ENCODE measurements at regions not wholly inside any gene's neighbourhood (a gene's known extent, or its start where the extent isn't known, plus 50 kb on each side); places are given as distances from the start of the nearest gene placed in this dataset.

DNA sequence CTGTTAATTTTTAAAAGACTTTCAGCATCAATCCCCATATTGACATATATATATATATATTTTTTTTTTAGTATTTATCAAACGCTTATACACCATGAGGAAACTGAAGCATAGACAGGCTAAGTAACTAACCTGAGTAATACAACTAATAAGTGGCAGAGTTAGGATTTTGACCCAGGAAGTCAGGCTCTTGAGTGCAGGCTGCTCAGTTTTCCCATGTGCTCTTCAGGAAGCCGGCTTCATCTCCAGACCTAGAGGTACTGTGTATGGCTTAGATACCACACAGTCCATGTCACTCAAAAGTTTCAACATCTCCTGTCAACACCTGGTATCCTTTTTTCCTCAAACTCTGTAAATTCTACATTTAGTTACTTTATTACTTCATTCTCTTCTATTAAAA is 841.7 kb upstream of the ACVR2A start:
- ATAC-seq = no peak
- intact Hi-C loops (cut with micrococcal nuclease; ENCODE audit: unreplicated experiment) (no loop called here), in situ Hi-C loops (cut with HindIII; ENCODE audit: low pct_unique_long_range_greater_than_20kb, low sequenced_read_pairs) (no loop called here)
- Histone ChIP-seq H3K27ac (ENCODE audit: low read length) (no peak overlapping the region), H3K4me1 (ENCODE audit: control insufficient read depth, insufficient read depth, low read length) (no peaks in the 10 kb centered on the region), H3K36me3 (ENCODE audit: control insufficient read depth, insufficient read depth, low read length) (no peaks in the 10 kb centered on the region), H3K4me3 (ENCODE audit: low read depth in 2 of 2, low read length in 2 of 2) (no peak overlapping the region), H3K9me3 (ENCODE audit: control insufficient read depth, insufficient read depth, low read depth, low read length) (no peaks in the 10 kb centered on the region), H3K27me3 (ENCODE audit: control insufficient read depth, insufficient read depth, low read length) (no peaks in the 10 kb centered on the region)
- BruUV-seq (replicated peaks) = no TSS peak
- ChIA-PET POLR2A (no interaction called here), CTCF (no interaction called here)
- TF ChIP-seq, protein P1, sequence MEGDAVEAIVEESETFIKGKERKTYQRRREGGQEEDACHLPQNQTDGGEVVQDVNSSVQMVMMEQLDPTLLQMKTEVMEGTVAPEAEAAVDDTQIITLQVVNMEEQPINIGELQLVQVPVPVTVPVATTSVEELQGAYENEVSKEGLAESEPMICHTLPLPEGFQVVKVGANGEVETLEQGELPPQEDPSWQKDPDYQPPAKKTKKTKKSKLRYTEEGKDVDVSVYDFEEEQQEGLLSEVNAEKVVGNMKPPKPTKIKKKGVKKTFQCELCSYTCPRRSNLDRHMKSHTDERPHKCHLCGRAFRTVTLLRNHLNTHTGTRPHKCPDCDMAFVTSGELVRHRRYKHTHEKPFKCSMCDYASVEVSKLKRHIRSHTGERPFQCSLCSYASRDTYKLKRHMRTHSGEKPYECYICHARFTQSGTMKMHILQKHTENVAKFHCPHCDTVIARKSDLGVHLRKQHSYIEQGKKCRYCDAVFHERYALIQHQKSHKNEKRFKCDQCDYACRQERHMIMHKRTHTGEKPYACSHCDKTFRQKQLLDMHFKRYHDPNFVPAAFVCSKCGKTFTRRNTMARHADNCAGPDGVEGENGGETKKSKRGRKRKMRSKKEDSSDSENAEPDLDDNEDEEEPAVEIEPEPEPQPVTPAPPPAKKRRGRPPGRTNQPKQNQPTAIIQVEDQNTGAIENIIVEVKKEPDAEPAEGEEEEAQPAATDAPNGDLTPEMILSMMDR (IDR thresholded peaks at IDR 0.05) = no peak
- TF ChIP-seq TCF7L2 (IDR thresholded peaks at IDR 0.05; ENCODE audit: low read depth, low read length) (no peak), POLR2AphosphoS5 (IDR thresholded peaks at IDR 0.05; ENCODE audit: low read depth, low read length) (no peak), SIN3A (IDR thresholded peaks at IDR 0.05; ENCODE audit: borderline replicate concordance, insufficient read depth, low read depth, low read length) (no peak)
- TF ChIP-seq, protein P2, sequence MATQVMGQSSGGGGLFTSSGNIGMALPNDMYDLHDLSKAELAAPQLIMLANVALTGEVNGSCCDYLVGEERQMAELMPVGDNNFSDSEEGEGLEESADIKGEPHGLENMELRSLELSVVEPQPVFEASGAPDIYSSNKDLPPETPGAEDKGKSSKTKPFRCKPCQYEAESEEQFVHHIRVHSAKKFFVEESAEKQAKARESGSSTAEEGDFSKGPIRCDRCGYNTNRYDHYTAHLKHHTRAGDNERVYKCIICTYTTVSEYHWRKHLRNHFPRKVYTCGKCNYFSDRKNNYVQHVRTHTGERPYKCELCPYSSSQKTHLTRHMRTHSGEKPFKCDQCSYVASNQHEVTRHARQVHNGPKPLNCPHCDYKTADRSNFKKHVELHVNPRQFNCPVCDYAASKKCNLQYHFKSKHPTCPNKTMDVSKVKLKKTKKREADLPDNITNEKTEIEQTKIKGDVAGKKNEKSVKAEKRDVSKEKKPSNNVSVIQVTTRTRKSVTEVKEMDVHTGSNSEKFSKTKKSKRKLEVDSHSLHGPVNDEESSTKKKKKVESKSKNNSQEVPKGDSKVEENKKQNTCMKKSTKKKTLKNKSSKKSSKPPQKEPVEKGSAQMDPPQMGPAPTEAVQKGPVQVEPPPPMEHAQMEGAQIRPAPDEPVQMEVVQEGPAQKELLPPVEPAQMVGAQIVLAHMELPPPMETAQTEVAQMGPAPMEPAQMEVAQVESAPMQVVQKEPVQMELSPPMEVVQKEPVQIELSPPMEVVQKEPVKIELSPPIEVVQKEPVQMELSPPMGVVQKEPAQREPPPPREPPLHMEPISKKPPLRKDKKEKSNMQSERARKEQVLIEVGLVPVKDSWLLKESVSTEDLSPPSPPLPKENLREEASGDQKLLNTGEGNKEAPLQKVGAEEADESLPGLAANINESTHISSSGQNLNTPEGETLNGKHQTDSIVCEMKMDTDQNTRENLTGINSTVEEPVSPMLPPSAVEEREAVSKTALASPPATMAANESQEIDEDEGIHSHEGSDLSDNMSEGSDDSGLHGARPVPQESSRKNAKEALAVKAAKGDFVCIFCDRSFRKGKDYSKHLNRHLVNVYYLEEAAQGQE (IDR thresholded peaks at IDR 0.05; ENCODE audit: insufficient read depth in 1 of 2, low read depth in 2 of 2, low read length in 1 of 2) = no peak
- no peak for DNase-seq (ENCODE audit: low read depth, low spot score)

DNA sequence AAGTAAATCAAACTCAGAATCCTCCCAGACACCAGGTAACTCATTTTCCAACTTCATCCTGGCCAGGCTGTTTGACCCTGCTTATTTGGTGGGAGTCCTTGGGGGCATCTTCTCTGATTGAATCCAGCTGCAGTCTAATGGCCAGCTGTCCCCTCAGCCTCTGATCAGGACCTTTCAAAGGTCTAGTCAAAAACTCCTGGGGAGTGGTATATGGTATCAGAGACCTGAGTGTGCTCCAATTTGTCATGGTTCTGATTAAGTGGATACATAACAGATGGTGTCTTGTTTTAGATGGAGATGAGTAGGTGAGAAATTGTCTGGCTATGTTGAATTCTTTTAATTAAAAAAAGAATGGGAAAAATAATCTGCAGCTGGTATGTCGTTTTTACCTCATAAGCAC is 842.6 kb upstream of the ACVR2A start:
- ChIA-PET POLR2A (no interaction called here), CTCF (no interaction called here)
- in situ Hi-C loops (cut with HindIII; ENCODE audit: low pct_unique_long_range_greater_than_20kb, low sequenced_read_pairs) = no loop called here
- Histone ChIP-seq H3K27me3 (ENCODE audit: control insufficient read depth, insufficient read depth, low read length) (no peaks in the 10 kb centered on the region), H3K27ac (ENCODE audit: low read length) (no peak overlapping the region), H3K4me3 (ENCODE audit: low read depth in 2 of 2, low read length in 2 of 2) (no peak overlapping the region), H3K36me3 (ENCODE audit: control insufficient read depth, insufficient read depth, low read length) (no peaks in the 10 kb centered on the region), H3K4me1 (ENCODE audit: control insufficient read depth, insufficient read depth, low read length) (no peaks in the 10 kb centered on the region), H3K9me3 (ENCODE audit: control insufficient read depth, insufficient read depth, low read depth, low read length) (no peaks in the 10 kb centered on the region)
- no TSS peak for BruUV-seq (replicated peaks)
- DNase-seq (ENCODE audit: low read depth, low spot score) (no peak), ATAC-seq (no peak)
- TF ChIP-seq TCF7L2 (IDR thresholded peaks at IDR 0.05; ENCODE audit: low read depth, low read length) (no peak), SIN3A (IDR thresholded peaks at IDR 0.05; ENCODE audit: borderline replicate concordance, insufficient read depth, low read depth, low read length) (no peak), POLR2AphosphoS5 (IDR thresholded peaks at IDR 0.05; ENCODE audit: low read depth, low read length) (no peak)
- TF ChIP-seq, protein P1 (IDR thresholded peaks at IDR 0.05) = no peak
- TF ChIP-seq, protein P2 (IDR thresholded peaks at IDR 0.05; ENCODE audit: insufficient read depth in 1 of 2, low read depth in 2 of 2, low read length in 1 of 2) = no peak
- intact Hi-C loops (cut with micrococcal nuclease; ENCODE audit: unreplicated experiment) = no loop called here
